Muscle of leg (tissue), 3 donors: ENCODE measurements at regions not wholly inside any gene's neighbourhood (a gene's known extent, or its start where the extent isn't known, plus 50 kb on each side); places are given as distances from the start of the nearest gene placed in this dataset.

Experiments
- DNase-seq: peaks from one replicate; pipeline ENCODE4 v3.0.0; 2013
- H3K27ac ChIP-seq: one replicate; pipeline ENCODE4 v1.5.1; 2013; ENCODE audit warnings: mild to moderate bottlenecking, low read length, control low read depth
- H3K27me3 ChIP-seq: one replicate; pipeline ENCODE4 v1.6.1; 2013; ENCODE audit warnings: low read length; ENCODE audit not compliant: control insufficient read depth, insufficient read depth
- H3K36me3 ChIP-seq: one replicate; pipeline ENCODE4 v1.6.1; 2013; ENCODE audit warnings: low read length; ENCODE audit not compliant: control insufficient read depth, insufficient read depth
- H3K4me1 ChIP-seq: one replicate; pipeline ENCODE4 v1.6.1; 2013; ENCODE audit warnings: low read length; ENCODE audit not compliant: control insufficient read depth, insufficient read depth
- H3K4me3 ChIP-seq: one replicate; pipeline ENCODE4 v1.5.1; 2013; ENCODE audit warnings: low read length, control low read depth
- H3K9me3 ChIP-seq: replicated peaks from 2 replicates; pipeline ENCODE4 v1.6.1; 2013; ENCODE audit warnings: low read depth, low read length; ENCODE audit not compliant: control insufficient read depth
- WGBS: methylation state at CpG from one replicate; pipeline ENCODE4 v1.1.5; 2013; ENCODE audit warnings: missing lambda C conversion rate; ENCODE audit not compliant: insufficient coverage; 5-methylcytosine and 5-hydroxymethylcytosine counted together

- Histone ChIP-seq H3K4me1 (peaks cover 18% of the 10 kb centered on the region), H3K4me3 (no peak overlapping the region), H3K27me3 (peaks cover 9% of the 10 kb centered on the region), H3K9me3 (peaks cover 3% of the 10 kb centered on the region), H3K36me3 (no peaks in the 10 kb centered on the region), H3K27ac (no peak overlapping the region)
- WGBS, result 86% methylated on average over 3 of the region's 5 CpGs
- DNase-seq, result no peak
Observed at GRCh38 chr17:72535779-72536178, 415.0 kb downstream of the SOX9 start.

- peaks cover 18% of the 10 kb centered on the region for H3K4me1 ChIP-seq
- H3K27me3 ChIP-seq, result peaks cover 9% of the 10 kb centered on the region
- no peak for DNase-seq
- WGBS, result 89% methylated on average over 7 of the region's 9 CpGs
- no peak overlapping the region for H3K4me3 ChIP-seq
- no peaks in the 10 kb centered on the region for H3K36me3 ChIP-seq
- H3K27ac ChIP-seq, result no peak overlapping the region
- peaks cover 3% of the 10 kb centered on the region for H3K9me3 ChIP-seq
Observed at GRCh38 chr17:72536788-72537187, 416.0 kb downstream of the SOX9 start.

- H3K27me3 ChIP-seq, result peaks cover 9% of the 10 kb centered on the region
- H3K36me3 ChIP-seq, result no peaks in the 10 kb centered on the region
- no peak for DNase-seq
- WGBS, result 84% methylated on average over 4 of the region's 5 CpGs
- no peak overlapping the region for H3K4me3 ChIP-seq
- peaks cover 18% of the 10 kb centered on the region for H3K4me1 ChIP-seq
- H3K9me3 ChIP-seq, result peaks cover 3% of the 10 kb centered on the region
- H3K27ac ChIP-seq, result no peak overlapping the region
Observed at GRCh38 chr17:72538443-72538842, 417.6 kb downstream of the SOX9 start.

- Histone ChIP-seq H3K4me1 (peaks cover 18% of the 10 kb centered on the region), H3K36me3 (no peaks in the 10 kb centered on the region), H3K9me3 (peaks cover 3% of the 10 kb centered on the region), H3K27ac (no peak overlapping the region), H3K4me3 (no peak overlapping the region), H3K27me3 (peaks cover 9% of the 10 kb centered on the region)
- DNase-seq, result no peak
- 62% methylated on average over 7 of the region's 13 CpGs for WGBS
Observed at GRCh38 chr17:72538901-72539352, 418.1 kb downstream of the SOX9 start.

GRCh38 chr17:72539981-72540897 lies 419.4 kb downstream of the SOX9 start:
- no peaks in the 10 kb centered on the region for H3K36me3 ChIP-seq
- H3K27ac ChIP-seq, result no peak overlapping the region
- H3K27me3 ChIP-seq, result peaks cover 9% of the 10 kb centered on the region
- DNase-seq, result peak; percentile 75
- H3K9me3 ChIP-seq, result no peaks in the 10 kb centered on the region
- H3K4me3 ChIP-seq, result no peak overlapping the region
- WGBS, result 6% methylated on average over 43 of the region's 50 CpGs
- peaks cover 18% of the 10 kb centered on the region for H3K4me1 ChIP-seq

DNA sequence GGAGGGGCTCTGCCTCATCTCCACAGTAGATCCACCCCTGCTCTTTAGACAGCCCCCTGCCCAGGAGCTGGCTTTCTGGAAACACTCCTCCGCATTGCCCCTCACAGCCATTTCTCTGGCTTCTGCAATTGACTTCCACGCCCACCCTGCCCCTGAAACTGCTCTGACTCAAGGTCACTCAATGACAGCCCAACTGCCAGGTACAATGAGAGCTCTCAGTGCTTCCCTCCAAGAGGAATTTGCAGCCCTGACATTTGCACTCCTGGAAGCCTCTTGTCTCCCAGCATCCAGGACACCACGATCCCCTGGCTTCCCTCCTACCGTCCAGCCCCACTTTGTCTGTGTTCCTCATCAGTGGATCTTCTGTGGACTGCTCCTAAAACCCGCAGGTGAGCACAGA lies 421.5 kb downstream of the SOX9 start:
- DNase-seq, result no peak
- Histone ChIP-seq H3K27ac (no peak overlapping the region), H3K27me3 (peaks cover 9% of the 10 kb centered on the region), H3K4me1 (peaks cover 18% of the 10 kb centered on the region), H3K4me3 (no peak overlapping the region), H3K36me3 (no peaks in the 10 kb centered on the region), H3K9me3 (no peaks in the 10 kb centered on the region)
- WGBS, result 63% methylated on average over 5 of the region's 5 CpGs

DNA sequence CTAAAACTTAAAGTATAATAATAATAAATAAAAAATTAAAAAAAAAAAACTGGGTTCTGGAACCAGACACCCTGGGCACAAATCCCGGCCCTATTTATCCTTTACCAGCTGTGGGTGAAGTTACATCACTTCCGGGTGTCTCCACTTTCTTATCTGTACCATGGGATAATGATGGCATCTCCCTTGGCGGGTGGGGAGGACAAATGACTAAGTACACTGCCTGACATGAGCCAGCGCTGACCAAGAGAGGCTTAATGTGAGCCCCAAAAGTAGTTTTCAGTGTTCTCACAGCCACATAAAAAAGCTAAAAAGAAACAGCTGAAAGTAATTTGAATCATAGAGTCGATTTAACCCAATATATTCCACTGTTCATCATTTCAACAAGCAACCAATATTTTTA lies 424.9 kb downstream of the SOX9 start:
- no peak overlapping the region for H3K4me3 ChIP-seq
- H3K9me3 ChIP-seq, result no peaks in the 10 kb centered on the region
- H3K4me1 ChIP-seq, result no peaks in the 10 kb centered on the region
- no peaks in the 10 kb centered on the region for H3K27me3 ChIP-seq
- H3K27ac ChIP-seq, result no peak overlapping the region
- H3K36me3 ChIP-seq, result no peaks in the 10 kb centered on the region
- no peak for DNase-seq
- no CpG with 5 or more reads among the region's 5 CpGs for WGBS

DNA sequence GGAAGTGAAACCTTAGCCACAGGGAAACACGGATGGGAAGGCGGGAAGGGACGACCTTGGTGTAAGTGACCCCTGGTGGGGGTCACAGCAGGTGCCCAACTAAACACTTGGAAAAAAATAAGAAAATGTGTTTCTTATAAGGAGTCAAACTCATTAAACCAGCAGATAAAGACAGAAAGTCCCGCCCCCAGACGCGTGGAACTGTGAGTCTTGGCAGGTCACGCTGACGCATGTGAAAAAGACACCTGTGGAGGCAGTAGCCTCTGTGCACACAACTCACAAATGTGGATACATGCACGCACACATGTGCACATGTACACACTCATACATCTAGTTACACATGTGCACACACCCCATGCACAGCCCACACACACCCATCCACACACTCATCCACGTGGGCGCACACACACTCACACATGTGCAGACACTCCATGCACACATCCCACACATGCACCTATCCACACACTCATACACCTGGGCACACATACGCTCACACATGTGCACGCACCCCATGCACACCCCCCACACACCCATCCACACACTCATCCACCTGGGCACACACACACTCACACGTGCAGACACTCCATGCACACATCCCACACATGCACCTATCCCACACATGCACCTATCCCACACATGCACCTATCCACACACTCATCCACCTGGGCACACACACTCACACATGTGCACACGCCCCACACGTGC lies 432.4 kb downstream of the SOX9 start:
- Histone ChIP-seq H3K4me3 (no peak overlapping the region), H3K27ac (no peak overlapping the region), H3K9me3 (no peaks in the 10 kb centered on the region), H3K4me1 (no peaks in the 10 kb centered on the region), H3K36me3 (no peaks in the 10 kb centered on the region), H3K27me3 (peaks cover 5% of the 10 kb centered on the region)
- DNase-seq, result no peak
- 86% methylated on average over 15 of the region's 16 CpGs for WGBS

GRCh38 chr17:72554508-72554907 lies 433.7 kb downstream of the SOX9 start:
- H3K4me3 ChIP-seq, result no peak overlapping the region
- WGBS, result 78% methylated on average over 2 of the region's 5 CpGs
- H3K27me3 ChIP-seq, result peaks cover 5% of the 10 kb centered on the region
- no peak overlapping the region for H3K27ac ChIP-seq
- DNase-seq, result no peak
- H3K4me1 ChIP-seq, result no peaks in the 10 kb centered on the region
- no peaks in the 10 kb centered on the region for H3K36me3 ChIP-seq
- H3K9me3 ChIP-seq, result no peaks in the 10 kb centered on the region

- H3K27me3 ChIP-seq, result peaks cover 5% of the 10 kb centered on the region
- DNase-seq, result no peak
- no peak overlapping the region for H3K4me3 ChIP-seq
- no peak overlapping the region for H3K27ac ChIP-seq
- no peaks in the 10 kb centered on the region for H3K36me3 ChIP-seq
- no peaks in the 10 kb centered on the region for H3K9me3 ChIP-seq
- H3K4me1 ChIP-seq, result no peaks in the 10 kb centered on the region
- 86% methylated on average over 8 of the region's 9 CpGs for WGBS
Observed at GRCh38 chr17:72555052-72555451, 434.2 kb downstream of the SOX9 start.
